ENCODE measurements at regions not wholly inside any gene's neighbourhood (a gene's known extent, or its start where the extent isn't known, plus 50 kb on each side); places are given as distances from the start of the nearest gene placed in this dataset.

DNA sequence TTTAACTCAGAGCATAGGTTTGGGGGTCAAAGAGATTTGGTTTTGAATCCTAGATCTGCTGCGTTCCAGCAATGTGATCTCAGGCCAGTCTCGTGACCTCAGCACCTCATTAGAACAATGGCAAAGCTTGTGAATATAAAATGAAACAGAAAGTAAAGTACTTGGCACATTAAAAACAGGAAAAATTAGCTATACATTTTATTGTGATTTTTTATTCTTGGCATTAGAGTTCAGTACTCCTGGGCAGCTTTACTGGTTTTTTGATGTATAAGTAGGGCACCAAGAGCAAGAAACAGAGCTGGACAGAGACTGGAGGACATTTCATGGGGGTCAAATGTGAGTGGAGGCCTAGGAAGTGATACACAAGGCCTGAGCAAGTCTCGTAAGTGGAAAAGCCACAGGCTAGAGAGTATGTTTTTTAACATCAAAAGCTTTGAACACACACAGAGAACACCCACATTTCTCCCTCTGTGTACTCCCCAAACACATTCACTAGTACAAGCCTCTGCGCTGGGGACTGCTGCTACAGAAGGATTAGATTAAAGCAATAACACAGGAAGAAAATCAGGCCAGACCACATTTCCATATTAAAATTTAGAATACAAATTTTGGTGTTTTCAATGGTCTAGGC is 157.2 kb upstream of the SLC25A13 start:
- TF ChIP-seq, protein P1, sequence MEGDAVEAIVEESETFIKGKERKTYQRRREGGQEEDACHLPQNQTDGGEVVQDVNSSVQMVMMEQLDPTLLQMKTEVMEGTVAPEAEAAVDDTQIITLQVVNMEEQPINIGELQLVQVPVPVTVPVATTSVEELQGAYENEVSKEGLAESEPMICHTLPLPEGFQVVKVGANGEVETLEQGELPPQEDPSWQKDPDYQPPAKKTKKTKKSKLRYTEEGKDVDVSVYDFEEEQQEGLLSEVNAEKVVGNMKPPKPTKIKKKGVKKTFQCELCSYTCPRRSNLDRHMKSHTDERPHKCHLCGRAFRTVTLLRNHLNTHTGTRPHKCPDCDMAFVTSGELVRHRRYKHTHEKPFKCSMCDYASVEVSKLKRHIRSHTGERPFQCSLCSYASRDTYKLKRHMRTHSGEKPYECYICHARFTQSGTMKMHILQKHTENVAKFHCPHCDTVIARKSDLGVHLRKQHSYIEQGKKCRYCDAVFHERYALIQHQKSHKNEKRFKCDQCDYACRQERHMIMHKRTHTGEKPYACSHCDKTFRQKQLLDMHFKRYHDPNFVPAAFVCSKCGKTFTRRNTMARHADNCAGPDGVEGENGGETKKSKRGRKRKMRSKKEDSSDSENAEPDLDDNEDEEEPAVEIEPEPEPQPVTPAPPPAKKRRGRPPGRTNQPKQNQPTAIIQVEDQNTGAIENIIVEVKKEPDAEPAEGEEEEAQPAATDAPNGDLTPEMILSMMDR (IDR thresholded peaks at IDR 0.05), result no peak
- TF ChIP-seq POLR2A (IDR thresholded peaks at IDR 0.05), result no peak

Data from Peyer's patch (tissue), 4 donors.